GM23338 (cell line): ENCODE measurements at regions not wholly inside any gene's neighbourhood (a gene's known extent, or its start where the extent isn't known, plus 50 kb on each side); places are given as distances from the start of the nearest gene placed in this dataset.

Experiments used
- ATAC-seq: fragments of 200-7000 bp; cut with Tn5 transposase; 3 replicates; pipeline ENCODE4 v1.9.1; 2020
- DNase-seq: peaks from one replicate; pipeline ENCODE4 v3.0.0-alpha.2; 2015; ENCODE audit warnings: low spot score
- H2AFZ ChIP-seq: fragments of 200-600 bp; sonication (generic); 2 replicates; pipeline ENCODE4 v1.8.0; 2016; ENCODE audit warnings: antibody characterized with exemption, mild to moderate bottlenecking, moderate library complexity
- H3F3A ChIP-seq: fragments of 200-600 bp; sonication (generic); replicated peaks from 2 replicates; pipeline ENCODE4 v1.8.0; 2017; ENCODE audit warnings: antibody characterized with exemption, mixed run types, low read depth
- H3K27ac ChIP-seq: fragments of 200-600 bp; sonication (generic); 2 replicates; pipeline ENCODE4 v1.6.1; 2016; ENCODE audit warnings: low read depth
- H3K27me3 ChIP-seq: fragments of 200-600 bp; sonication (generic); 2 replicates; pipeline ENCODE4 v1.8.0; 2016; ENCODE audit warnings: mild to moderate bottlenecking, mixed run types, moderate library complexity; ENCODE audit not compliant: insufficient read depth
- H3K36me3 ChIP-seq: fragments of 200-600 bp; sonication (generic); 2 replicates; pipeline ENCODE4 v1.8.0; 2016; ENCODE audit warnings: mild to moderate bottlenecking; ENCODE audit not compliant: insufficient read depth
- H3K4me1 ChIP-seq: fragments of 200-600 bp; sonication (generic); 2 replicates; pipeline ENCODE4 v1.8.0; 2016; ENCODE audit warnings: mild to moderate bottlenecking, moderate library complexity; ENCODE audit not compliant: insufficient read depth
- H3K4me2 ChIP-seq: fragments of 200-600 bp; sonication (generic); 2 replicates; pipeline ENCODE4 v1.7.1; 2017; ENCODE audit warnings: mixed run types
- H3K4me3 ChIP-seq: fragments of 200-600 bp; sonication (generic); 2 replicates; pipeline ENCODE4 v1.6.1; 2016; ENCODE audit warnings: mixed run types
- H3K79me2 ChIP-seq: fragments of 200-600 bp; sonication (generic); replicated peaks from 2 replicates; pipeline ENCODE4 v1.8.0; 2017; ENCODE audit warnings: mild to moderate bottlenecking; ENCODE audit not compliant: insufficient read depth
- H3K9me2 ChIP-seq: fragments of 200-600 bp; sonication (generic); 2 replicates; pipeline ENCODE4 v1.8.0; 2017; ENCODE audit not compliant: insufficient read depth
- H4K20me1 ChIP-seq: fragments of 200-600 bp; sonication (generic); replicated peaks from 2 replicates; pipeline ENCODE4 v1.8.0; 2017; ENCODE audit warnings: mild to moderate bottlenecking; ENCODE audit not compliant: insufficient read depth
- H3K27ac Mint-ChIP-seq: 2 replicates; pipeline ENCODE4 v1.8.0; 2020; ENCODE audit warnings: inconsistent platforms, mild to moderate bottlenecking, moderate library complexity, mixed read lengths
- H3K27me3 Mint-ChIP-seq: 3 replicates; pipeline ENCODE4 v1.8.0; 2022; ENCODE audit warnings: low read depth, mild to moderate bottlenecking, moderate library complexity, mixed read lengths, inconsistent platforms; ENCODE audit not compliant: insufficient read depth, poor library complexity
- H3K36me3 Mint-ChIP-seq: 3 replicates; pipeline ENCODE4 v1.8.0; 2021; ENCODE audit warnings: low read depth, mild to moderate bottlenecking, inconsistent platforms, moderate library complexity, mixed read lengths
- H3K4me1 Mint-ChIP-seq: 3 replicates; pipeline ENCODE4 v1.8.0; 2020; ENCODE audit warnings: mild to moderate bottlenecking, inconsistent platforms, mixed read lengths
- H3K4me3 Mint-ChIP-seq: 3 replicates; pipeline ENCODE4 v1.8.0; 2021; ENCODE audit warnings: moderate library complexity, mild to moderate bottlenecking, inconsistent platforms, mixed read lengths
- H3K9me3 Mint-ChIP-seq: 3 replicates; pipeline ENCODE4 v1.8.0; 2020; ENCODE audit warnings: moderate library complexity, mild to moderate bottlenecking, inconsistent platforms, mixed read lengths
- CREB1 ChIP-seq: fragments of 250-450 bp; sonication (Bioruptor Pico); IDR thresholded peaks from 2 replicates; pipeline ENCODE4 v1.5.0; 2020; ENCODE audit warnings: low read depth, mild to moderate bottlenecking, moderate library complexity
- CTCF ChIP-seq, 2 experiments: fragments of 200-600 bp in 1 of 2; sonication (generic) in 1 of 2; conservative IDR thresholded peaks; 2 replicates each; pipeline versions ENCODE4 v1.5.1 to v1.6.1; 2016 to 2017; ENCODE audit warnings: antibody characterized with exemption in 2 of 2, low read depth in 2 of 2, mild to moderate bottlenecking in 2 of 2, moderate library complexity in 1 of 2
- EZH2 ChIP-seq: fragments of 200-600 bp; sonication (generic); IDR thresholded peaks from one replicate; pipeline ENCODE4 v1.8.0; 2017; ENCODE audit warnings: antibody characterized with exemption, mild to moderate bottlenecking, low read depth; ENCODE audit not compliant: unreplicated experiment
- EZH2phosphoT487 ChIP-seq: fragments of 200-600 bp; sonication (generic); IDR thresholded peaks from one replicate; pipeline ENCODE4 v1.8.1; 2018; ENCODE audit warnings: antibody characterized with exemption; ENCODE audit not compliant: unreplicated experiment
- JUNB ChIP-seq: IDR thresholded peaks from one replicate; pipeline ENCODE4 v1.6.1; 2016; ENCODE audit warnings: antibody characterized with exemption; ENCODE audit not compliant: unreplicated experiment
- NANOG ChIP-seq: IDR thresholded peaks from 2 replicates; pipeline ENCODE4 v1.6.1; 2016; ENCODE audit warnings: antibody characterized with exemption, borderline replicate concordance
- POLR2AphosphoS5 ChIP-seq: IDR thresholded peaks from 2 replicates; pipeline ENCODE4 v1.6.1; 2016; ENCODE audit warnings: antibody characterized with exemption, low read depth
- REST ChIP-seq: IDR thresholded peaks from one replicate; pipeline ENCODE4 v1.6.1; 2018; ENCODE audit warnings: antibody characterized with exemption; ENCODE audit not compliant: unreplicated experiment
- STAT1 ChIP-seq: IDR thresholded peaks from one replicate; pipeline ENCODE4 v1.6.1; 2016; ENCODE audit warnings: antibody characterized with exemption; ENCODE audit not compliant: unreplicated experiment
- ZNF114 ChIP-seq: fragments of 250-450 bp; sonication (Bioruptor Pico); IDR thresholded peaks from 2 replicates; pipeline ENCODE4 v1.5.0; 2020; ENCODE audit warnings: mild to moderate bottlenecking, moderate library complexity
- ZNF331 ChIP-seq: fragments of 250-450 bp; sonication (Bioruptor Pico); IDR thresholded peaks from 2 replicates; pipeline ENCODE4 v1.5.0; 2020; ENCODE audit warnings: low read depth, mild to moderate bottlenecking, moderate library complexity
- TF ChIP-seq, protein P1 (sequence below): IDR thresholded peaks from 2 replicates; pipeline ENCODE4 v1.6.1; 2016; ENCODE audit warnings: antibody characterized with exemption

DNA sequence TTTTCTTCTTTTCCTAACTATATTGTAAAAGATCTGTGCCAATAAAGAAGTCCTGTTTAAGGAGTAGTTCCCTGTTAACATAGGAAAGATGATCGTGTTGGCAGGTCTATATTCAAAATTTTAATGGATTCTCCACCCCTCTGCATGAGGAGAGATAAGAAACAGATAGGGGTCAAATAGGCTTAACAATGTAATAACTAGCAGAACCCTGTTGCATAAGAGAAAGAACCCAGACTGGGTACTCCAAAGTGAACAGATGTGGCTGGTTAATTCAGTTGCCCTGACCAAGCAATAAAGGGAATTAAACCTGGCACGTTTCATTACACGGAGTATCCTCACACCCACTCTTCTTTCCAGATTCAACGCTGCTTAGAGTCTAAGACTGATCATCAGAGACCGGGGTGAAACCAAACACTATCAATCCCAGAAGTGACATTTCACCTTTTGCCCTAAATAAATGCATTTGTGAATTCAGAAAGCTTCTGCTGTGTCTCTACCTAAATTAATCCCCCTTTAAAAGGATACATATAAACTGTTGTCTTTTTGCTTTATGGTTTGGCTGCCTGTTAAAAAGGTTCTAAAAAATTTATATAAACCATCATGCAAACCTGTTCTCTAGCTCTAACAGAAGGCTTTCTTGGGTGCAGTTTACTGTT, 1276.9 kb upstream of the WWC1 start:
- Histone ChIP-seq H3K4me1 (no peaks in the 10 kb centered on the region; the same call in 1 of the 2 replicates), H3K4me2 (no peak overlapping the region), H4K20me1 (no peaks in the 10 kb centered on the region), H3K27ac (no peak overlapping the region), H3K79me2 (no peaks in the 10 kb centered on the region), H3K4me3 (no peak overlapping the region), H3K9me2 (no peaks in the 10 kb centered on the region), H3K27me3 (no peaks in the 10 kb centered on the region), H2AFZ (no peak overlapping the region), H3F3A (no peaks in the 10 kb centered on the region), H3K36me3 (no peaks in the 10 kb centered on the region)
- no peaks in the 10 kb centered on the region for H3K36me3 Mint-ChIP-seq
- H3K9me3 Mint-ChIP-seq: no peaks in the 10 kb centered on the region
- DNase-seq: no peak
- H3K27ac Mint-ChIP-seq: no peak overlapping the region
- H3K4me3 Mint-ChIP-seq: no peak overlapping the region
- H3K4me1 Mint-ChIP-seq: no peaks in the 10 kb centered on the region; the same call in 2 of the 3 replicates
- H3K27me3 Mint-ChIP-seq: no peaks in the 10 kb centered on the region
- TF ChIP-seq EZH2phosphoT487 (no peak), ZNF114 (CRISPR knock-in tag) (no peak), POLR2AphosphoS5 (no peak), EZH2 (no peak), JUNB (no peak), STAT1 (no peak), CREB1 (CRISPR knock-in tag) (no peak)
- ATAC-seq: no peak

DNA sequence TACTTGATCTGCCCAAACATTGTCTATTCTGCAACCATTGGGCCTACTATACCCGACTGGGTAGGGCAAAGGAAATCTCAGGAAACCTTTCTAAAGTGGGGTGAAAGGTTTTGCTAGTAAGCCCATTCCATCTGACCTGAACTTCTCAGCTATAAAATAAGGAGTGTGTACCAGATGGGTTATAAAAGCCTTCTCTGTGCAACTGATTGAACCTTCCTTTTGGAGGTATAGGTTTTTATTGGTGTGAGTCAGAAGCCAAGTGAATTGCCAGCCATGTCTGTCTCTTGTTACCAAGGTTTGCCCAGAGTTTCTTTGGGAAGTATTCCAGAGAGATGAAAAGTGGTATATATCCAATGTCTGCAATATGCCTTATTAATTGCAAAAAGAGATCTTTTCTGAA, 1271.0 kb upstream of the WWC1 start:
- H4K20me1 ChIP-seq: no peaks in the 10 kb centered on the region
- H3K27ac ChIP-seq: no peak overlapping the region
- ATAC-seq (no peak), DNase-seq (no peak)
- Mint-ChIP-seq H3K9me3 (no peaks in the 10 kb centered on the region), H3K27ac (no peak overlapping the region), H3K4me1 (peaks cover 3% of the 10 kb centered on the region; the same call in 1 of the 3 replicates), H3K36me3 (no peaks in the 10 kb centered on the region), H3K4me3 (no peak overlapping the region), H3K27me3 (no peaks in the 10 kb centered on the region)
- H3K4me3 ChIP-seq: no peak overlapping the region
- no peaks in the 10 kb centered on the region for H3K9me2 ChIP-seq
- H3K36me3 ChIP-seq: no peaks in the 10 kb centered on the region
- H3K27me3 ChIP-seq: no peaks in the 10 kb centered on the region
- H3F3A ChIP-seq: no peaks in the 10 kb centered on the region
- H3K4me1 ChIP-seq: no peaks in the 10 kb centered on the region
- H2AFZ ChIP-seq: no peak overlapping the region
- H3K4me2 ChIP-seq: no peak overlapping the region
- H3K79me2 ChIP-seq: no peaks in the 10 kb centered on the region
- TF ChIP-seq ZNF114 (CRISPR knock-in tag): no peak
- TF ChIP-seq REST: no peak
- TF ChIP-seq EZH2: no peak
- TF ChIP-seq EZH2phosphoT487: no peak
- TF ChIP-seq CTCF (conservative IDR thresholded peaks at IDR 0.05; ENCODE audit: low read depth in 2 of 2): no peak
- TF ChIP-seq STAT1: no peak
- no peak for TF ChIP-seq POLR2AphosphoS5
- no peak for TF ChIP-seq NANOG
- TF ChIP-seq, protein P1, sequence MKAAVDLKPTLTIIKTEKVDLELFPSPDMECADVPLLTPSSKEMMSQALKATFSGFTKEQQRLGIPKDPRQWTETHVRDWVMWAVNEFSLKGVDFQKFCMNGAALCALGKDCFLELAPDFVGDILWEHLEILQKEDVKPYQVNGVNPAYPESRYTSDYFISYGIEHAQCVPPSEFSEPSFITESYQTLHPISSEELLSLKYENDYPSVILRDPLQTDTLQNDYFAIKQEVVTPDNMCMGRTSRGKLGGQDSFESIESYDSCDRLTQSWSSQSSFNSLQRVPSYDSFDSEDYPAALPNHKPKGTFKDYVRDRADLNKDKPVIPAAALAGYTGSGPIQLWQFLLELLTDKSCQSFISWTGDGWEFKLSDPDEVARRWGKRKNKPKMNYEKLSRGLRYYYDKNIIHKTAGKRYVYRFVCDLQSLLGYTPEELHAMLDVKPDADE: no peak
- no peak for TF ChIP-seq ZNF331 (CRISPR knock-in tag)
